CD1c-positive myeloid dendritic cell (primary cell): ENCODE measurements at regions not wholly inside any gene's neighbourhood (a gene's known extent, or its start where the extent isn't known, plus 50 kb on each side); places are given as distances from the start of the nearest gene placed in this dataset.
"Not testable (repeated sequence)": the region's sequence is repeated elsewhere in the genome, so short reads cannot be mapped to it uniquely, and the experiment has no call there.

Source experiments
- DNase-seq: peaks from one replicate; pipeline ENCODE4 v3.0.0-alpha.2; 2016; ENCODE audit errors: extremely low spot score

DNA sequence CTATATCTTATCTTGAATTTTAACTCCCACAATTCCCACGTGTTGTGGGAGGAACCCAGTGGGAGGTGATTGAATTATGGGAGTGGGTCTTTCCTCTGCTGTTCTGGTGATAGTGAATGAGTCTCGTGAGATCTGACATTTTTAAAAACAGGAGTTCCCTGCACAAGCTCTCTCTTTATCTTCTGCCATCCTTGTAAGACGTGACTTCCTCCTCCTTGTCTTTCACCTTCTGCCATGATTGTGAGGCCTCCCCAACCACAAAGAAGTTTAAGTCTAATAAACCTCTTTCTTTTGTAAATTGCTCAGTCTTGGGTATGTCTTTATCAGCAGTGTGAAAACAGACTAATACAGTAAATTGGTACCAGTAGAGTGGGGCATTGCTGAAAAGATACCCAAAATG is 963.6 kb upstream of the COX7C start:
- DNase-seq: not testable (repeated sequence)

DNA sequence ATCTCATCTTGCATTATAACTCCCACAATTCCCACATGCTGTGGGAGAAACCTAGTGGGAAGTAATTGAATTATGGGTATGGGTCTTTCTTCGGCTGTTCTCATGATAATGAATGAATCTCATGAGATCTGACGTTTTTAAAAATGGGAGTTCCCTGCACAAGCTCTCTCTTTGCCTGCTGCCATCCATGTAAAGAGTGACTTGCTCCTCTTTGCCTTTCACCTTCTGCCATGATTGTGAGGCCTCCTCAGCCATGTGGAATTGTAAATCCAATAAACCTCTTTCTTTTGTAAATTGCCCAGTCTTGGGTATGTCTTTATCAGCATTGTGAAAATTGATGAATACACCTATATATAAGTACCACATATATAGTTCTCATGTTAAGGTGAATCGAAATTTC is 961.7 kb upstream of the COX7C start:
- DNase-seq: no peak

DNA sequence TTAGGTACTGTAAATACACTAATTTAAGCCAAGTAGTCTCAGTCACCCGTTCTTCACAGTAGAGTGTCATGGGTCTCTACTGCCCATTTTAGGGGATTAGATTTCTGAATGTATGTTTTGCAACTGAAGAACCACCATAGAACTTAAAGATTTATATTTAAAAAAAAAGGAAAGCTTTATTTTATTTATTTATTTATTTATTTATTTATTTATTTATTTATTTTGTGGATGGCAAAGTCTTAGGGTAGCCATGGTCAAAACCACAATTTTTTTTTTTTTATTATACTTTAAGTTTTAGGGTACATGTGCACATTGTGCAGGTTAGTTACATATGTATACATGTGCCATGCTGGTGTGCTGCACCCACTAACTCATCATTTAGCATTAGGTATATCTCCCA is 960.4 kb upstream of the COX7C start:
- DNase-seq: not testable (repeated sequence)

DNA sequence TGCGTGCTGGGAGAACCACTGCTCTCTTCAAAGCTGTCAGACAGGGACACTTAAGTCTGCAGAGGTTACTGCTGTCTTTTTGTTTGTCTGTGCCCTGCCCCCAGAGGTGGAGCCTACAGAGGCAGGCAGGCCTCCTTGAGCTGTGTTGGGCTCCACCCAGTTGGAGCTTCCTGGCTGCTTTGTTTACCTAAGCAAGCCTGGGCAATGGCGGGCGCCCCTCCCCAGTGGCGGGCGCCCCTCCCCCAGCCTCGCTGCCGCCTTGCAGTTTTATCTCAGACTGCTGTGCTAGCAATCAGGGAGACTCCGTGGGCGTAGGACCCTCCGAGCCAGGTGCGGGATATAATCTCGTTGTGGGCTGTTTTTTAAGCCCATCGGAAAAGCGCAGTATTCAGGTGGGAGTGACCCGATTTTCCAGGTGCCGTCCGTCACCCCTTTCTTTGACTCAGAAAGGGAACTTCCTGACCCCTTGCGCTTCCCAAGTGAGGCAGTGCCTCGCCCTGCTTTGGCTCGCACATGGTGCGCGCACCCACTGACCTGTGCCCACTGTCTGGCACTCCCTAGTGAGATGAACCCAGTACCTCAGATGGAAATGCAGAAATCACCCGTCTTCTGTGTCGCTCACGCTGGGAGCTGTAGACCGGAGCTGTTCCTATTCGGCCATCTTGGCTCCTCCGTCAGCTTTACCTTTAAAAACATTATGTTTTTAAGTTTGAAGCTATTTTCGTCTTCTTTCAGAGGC is 954.6 kb upstream of the COX7C start:
- DNase-seq: not testable (repeated sequence)

DNA sequence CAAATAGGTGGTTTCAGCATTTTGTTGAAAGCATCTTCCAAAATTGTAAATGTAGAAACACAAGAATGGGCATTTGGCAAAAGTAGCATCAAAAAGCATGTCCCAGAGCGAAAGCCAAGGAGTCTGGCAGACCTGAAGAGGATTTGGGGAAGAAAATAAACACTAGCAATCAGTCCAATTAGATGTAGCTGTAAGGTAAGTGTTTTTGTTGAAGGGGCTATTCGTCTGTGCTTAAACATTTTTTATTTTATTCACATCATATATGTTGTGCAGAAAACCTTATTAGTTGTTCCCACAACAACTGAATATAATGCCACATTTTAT is 954.1 kb upstream of the COX7C start:
- no peak for DNase-seq

DNA sequence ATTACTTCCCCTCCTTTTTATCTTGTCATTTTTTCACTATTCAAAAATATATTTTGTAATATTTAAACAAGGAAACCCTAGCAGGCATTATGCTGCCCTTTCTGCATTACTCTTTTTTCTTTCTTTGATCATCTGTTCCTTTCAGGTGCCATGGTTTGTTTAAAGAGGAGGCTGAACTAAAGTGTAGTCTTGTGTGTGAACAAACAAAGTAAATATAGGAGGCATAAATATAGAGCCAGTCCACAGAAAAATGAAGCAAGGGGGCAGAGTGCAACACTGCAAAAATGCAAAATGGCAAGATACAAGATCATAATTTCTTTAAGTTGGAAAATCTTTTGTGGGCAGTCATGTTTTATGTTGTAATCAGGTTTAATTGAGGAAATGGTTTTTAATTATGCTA is 947.3 kb upstream of the COX7C start:
- no peak for DNase-seq

DNA sequence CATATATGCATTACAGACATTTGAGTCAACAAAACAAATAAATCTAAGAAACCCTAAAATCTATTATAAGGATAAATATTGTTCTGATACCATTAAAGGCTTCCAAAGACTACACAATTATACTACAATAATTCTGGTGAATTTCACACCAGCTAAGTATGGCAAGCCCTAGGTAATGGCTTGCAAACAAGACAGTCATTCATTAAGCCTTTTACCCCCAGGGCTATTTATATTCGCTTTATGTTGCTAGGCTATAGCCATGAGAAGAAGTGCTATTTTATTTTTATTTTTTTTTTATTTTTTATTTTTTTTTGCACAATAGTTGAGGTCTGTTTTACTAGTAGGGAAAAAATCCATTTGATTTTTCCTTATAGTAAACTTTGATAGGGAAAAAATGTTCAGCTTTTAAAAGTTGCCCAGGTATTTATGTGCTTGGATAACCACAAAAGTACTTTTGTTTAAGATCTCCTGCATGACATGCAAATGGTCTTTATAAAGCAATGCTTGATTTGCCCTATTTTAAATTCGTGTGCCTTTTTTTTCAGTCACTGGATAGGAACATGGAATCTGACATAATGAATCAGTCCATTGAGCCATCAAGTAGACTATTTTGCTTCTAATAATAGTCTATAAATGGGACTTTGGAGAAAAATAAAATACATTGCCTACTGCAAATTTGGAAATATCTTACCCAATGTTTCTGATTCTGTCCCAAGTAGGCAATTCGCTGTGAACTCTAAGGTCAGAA is 946.3 kb upstream of the COX7C start:
- no peak for DNase-seq

DNA sequence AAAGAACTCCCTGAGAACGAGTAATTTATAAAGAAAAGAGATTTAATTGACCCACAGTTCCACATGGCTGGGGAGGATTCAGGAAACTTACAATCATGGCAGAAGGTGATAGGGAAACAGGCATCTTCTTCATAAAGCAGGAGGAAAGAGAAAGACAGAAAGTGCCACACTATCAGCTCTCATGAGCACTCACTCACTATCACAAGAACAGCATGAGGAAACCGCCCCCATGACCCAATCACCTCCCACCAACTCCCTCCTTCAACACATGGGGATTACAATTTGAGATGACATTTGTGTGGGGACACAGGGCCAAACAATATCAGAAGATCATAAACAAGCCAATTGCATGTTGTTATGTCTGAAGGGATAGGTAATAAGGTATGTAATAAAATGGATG is 935.9 kb upstream of the COX7C start:
- no peak for DNase-seq

DNA sequence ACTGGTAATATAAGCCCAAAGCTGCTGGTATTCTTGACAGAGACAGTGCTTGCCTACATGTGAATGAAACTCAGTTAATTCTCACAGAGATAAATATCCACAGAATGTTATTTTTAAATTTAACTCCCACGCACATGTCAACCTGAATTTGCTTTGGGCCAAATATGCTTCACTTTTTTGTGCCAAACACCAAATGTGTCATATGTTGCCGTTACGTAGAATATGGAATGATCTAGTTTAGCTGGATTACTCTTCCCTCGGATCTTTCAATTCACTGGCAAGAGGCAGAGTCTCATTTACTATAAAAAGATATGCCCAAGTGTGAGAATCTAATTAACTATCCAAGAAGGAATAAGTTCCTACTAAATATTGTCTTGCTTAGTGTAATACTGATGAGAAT is 933.4 kb upstream of the COX7C start:
- no peak for DNase-seq

DNA sequence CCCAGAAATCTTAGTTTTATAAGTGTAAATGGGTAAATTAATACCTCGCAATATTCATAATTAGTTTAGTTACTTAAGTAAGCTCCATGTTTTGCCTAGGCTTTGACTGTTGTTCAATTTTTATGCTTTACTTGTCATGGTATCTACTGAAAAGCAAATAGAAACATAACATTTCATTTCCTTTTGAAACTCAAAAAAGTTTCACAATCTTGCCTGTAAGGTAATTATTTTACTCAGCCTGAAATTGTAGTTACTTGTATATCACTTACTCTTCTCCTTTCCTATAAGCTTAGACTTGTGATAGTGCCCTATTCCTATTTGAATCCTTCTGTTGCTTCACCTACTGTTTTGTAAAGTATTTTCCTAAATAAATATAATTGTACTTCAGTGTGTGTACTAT is 914.4 kb upstream of the COX7C start:
- no peak for DNase-seq

DNA sequence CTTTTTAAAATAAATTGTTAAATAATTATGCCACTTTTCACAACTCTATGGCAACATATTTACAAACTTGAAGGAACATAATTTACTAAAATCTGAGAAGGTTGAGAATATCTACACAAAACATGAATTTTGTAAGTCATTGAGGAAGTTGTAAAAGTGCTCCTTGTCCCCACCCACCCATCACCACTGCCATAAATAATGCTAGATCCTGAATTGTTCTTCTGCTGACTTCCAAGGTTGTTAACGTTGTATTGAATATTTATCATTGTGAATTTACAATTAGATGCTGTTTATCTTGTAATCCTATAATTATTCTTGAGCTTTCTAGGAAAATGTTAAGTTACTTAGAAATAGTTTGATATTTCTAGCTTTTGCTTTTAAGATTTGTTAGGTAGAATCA is 908.0 kb upstream of the COX7C start:
- no peak for DNase-seq

DNA sequence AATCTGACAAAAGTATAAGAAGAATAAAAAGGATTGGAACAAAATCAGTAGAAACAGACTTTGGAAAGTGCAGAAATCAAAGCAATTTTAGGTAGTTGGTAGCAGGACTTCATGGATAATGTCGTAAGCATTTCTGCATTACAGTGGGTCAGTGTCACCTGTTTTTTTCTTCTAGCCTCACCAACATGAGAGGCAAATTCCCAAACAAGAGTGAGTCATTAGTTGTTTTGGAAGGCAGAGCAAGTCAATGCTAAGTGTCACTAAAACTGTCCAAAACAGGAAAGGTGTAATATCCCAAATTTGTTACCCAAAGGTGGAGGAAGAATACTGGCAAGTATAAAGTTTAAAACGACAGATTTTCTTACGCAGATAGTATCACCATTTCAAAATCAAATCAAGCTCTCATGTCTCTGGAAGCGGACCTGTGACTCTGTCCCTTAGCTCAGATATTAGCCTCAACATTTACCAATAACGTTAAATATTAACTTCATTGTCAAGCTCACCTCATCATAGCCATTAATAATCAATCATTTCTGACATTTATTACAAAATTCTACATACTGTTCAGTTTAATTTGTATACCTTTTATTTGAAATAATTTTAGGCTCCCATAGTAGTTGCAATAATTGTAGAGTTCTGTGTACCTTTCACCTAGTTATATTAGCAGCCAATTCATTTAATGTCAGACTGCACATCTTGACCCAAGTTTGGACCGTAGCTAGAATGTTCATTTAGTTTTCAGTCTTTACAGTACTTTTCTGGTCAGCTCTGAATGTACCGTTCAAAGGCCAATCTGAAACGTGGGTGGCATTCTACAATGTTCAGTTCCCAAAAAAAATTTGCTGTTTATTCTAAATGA is 901.2 kb upstream of the COX7C start:
- no peak for DNase-seq

DNA sequence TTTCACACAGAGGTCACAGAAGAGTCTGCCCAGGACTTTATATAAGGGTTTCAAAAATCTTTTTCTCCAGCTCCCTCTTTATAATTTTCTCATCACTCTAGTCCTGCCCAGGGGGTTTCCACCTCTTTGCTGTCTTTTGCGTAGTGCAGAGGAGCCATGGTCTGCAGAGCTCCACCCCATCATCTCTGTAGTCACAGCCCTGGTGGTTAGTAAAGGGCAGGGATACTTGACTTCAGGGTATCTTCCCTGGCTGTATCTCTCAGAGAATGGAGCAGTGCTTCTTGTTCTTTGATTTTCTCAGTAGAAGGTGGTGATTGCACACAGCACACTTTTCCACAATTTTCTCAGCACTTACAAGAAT is 900.6 kb upstream of the COX7C start:
- no peak for DNase-seq

DNA sequence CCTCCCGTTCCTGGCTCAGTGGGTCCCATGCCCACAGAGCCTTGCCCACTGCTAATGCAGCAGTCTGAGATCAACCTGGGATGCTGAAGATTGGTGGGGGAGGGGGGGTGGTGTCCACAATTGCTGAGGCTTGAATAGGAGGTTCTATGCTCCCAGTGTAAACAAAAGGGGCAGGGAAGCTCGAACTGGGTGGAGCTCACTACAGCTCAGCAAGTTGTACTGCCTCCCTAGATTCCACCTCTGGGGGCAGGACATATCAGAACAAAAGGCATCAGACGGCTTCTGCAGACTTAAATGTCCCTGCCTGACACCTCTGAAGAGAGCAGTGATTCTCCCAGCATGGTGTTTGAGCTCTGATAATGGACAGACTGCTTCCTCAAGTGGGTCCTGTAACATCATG is 885.6 kb upstream of the COX7C start:
- no peak for DNase-seq

DNA sequence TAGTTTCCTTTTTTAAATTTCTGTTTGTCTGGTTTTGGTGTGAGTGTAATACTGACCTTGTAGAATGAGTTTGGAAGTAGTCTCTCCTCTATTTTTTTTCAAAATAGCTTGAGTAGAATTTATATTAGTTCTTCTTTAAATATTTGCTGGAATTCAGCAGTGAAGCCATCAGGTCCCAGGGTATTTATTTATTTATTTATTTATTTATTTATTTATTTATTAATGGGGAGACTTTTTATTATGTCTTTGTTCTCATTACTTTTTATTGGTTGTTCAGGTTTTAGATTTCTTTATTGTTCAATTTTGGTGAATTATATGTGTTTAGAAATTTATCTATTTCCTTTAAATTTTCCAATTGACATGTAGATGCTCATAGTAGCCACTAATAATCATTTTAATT is 875.8 kb upstream of the COX7C start:
- no peak for DNase-seq

DNA sequence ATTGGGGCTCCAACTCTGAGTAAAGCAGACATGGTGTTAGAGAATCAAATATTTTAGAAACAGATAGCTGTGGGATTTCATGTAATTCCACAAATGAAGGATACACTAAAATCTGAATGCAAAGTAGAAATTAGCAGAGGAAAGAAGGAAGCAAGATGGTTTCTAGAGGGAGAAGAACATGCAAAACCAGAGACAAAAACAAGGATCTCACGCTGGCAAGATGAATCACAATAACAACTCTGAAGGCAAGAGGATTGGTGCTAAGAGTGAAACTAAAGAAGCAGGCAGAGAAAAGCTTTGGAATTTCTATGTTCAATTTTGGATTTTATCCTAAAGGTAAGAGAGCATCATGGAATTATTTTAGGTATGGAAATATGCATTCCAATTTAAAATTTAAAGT is 857.2 kb upstream of the COX7C start:
- DNase-seq: no peak

DNA sequence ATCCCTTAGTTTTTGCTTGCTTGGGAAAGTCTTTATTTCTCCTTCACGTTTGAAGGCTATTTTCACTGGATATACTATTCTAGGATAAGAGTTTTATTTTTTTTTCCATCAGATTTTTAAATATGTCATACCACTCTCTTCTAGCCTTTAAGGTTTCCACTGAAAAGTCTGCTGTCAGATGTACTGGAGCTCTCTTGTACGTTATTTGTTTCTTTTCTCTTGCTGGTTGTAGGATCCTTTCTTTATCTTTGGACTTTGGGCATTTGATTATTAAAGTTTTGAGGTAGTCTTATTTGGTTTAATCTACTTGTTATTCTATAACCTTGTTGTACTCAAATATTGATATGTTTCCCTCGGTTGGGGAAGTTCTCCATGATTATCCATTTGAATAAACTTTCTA is 848.4 kb upstream of the COX7C start:
- no peak for DNase-seq

DNA sequence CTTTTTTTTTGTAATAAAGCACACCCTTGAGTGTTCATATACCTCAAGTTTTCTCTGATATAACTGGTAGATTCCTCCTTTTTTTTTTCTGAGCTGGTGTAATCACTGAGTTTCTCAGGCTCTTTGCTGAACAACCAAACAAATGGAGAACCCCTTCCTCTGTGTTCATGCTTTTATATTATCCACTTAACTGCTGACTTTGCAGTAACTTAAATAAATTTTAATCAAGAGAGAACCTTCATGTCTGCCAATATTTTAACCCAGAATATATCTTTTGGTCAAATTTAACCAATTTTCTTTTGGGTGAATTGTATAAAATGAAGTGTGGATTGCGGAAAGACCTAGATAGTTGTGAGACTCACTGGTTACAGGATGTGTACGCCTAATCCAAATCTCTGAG is 833.0 kb upstream of the COX7C start:
- no peak for DNase-seq

DNA sequence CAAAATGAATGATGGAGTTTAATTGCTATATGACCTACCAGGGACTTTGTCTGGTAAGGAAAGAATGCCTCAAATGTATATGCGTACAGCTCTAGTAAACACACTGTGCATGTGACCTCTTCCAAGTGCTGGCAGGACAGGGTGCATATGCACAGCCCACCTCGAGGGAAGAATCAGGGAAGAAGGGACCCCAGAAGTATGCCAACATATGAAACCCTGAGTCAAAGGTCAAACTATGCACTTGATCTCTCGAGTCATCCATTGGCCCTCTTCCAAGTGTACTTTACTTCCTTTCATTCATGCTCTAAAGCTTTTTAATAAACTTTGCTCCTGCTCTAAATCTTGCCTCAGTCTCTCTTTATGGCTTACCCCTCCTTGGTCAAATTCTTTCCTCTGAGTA is 804.6 kb upstream of the COX7C start:
- no peak for DNase-seq

DNA sequence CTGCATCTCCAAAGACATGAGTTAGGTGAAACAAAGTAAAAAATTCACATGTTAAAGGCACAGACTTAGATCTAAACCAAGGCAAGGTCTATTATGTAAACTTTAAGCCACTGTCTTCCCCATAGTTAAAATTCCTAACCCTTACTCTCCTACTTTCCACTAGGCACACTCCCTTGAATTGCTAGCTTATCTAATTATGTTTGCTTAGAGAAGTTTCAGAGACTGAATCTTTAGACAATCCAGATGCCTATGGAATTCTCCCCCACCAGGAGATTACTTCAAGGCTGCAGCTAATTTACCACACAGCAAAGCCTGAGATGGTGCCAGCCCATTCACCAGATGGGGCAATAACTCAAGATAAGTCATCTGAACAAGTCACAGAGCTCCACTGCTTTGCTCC is 803.1 kb upstream of the COX7C start:
- no peak for DNase-seq

DNA sequence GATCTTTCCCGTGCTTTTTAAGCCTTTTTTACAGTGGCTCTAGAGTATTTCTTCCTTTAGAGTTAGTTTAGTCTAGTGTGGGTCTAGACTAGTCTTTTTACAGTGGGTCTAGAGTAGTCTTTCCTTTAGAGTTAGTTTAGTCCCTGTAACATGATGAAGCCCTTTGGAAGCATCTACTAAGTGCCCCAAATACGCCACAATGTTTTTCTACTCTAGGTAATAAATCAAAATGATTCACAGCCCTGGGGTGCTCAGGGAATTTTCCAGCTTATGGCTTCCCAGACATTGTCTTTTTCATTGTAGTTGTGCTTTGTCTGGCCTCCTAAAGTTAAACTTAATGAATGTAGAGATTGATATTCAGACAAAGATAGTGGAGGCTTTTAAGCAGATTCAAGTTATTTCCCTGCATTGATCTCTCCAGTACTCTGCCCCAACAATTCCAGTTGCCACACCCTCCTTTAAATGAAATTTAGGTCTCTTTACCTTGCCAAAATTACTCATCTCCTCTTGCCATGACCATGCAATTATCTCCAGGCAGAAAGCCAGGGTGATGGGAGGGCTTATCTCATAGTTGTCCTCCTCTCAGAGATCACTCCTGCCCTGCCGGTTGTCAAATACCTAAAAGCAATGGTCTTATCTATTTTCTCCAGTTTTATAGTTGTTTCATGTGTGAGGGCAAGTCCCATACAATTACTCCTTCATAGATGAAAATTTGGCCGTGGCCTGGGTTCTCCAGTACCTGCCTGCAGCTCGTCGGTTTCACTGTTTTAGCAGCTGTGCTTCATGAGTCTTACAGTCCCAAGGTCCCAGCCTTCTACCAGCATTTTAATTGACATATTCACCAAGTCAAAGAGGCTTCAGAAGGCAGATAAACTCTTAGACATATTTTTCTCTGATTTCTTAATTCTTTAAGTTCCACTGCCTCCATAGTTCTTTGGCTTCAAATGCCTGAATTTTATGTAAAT is 794.0 kb upstream of the COX7C start:
- DNase-seq: no peak

DNA sequence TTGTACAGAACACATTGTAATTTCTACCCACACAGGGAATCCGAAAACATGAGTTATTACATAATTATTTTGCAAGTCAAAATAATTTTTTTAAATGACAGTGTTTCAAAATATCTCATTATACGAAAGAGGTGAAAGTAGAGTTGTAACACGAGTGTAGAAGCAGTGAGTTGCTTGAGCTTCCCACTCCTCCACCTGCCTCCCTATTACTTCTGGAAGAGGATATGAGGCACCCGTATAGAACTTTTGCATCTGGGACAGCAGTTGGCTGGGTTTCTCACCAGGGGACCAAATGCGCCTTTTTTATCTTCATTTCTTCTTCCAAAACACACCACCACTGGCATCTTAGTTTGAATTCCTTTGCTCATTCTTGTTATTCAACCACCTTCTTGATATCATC is 779.0 kb upstream of the COX7C start:
- DNase-seq: no peak
